Right lobe of liver (tissue), 4 donors: ENCODE measurements at regions not wholly inside any gene's neighbourhood (a gene's known extent, or its start where the extent isn't known, plus 50 kb on each side); places are given as distances from the start of the nearest gene placed in this dataset.

ENCODE experiments used
- CTCF ChIP-seq, 4 donors: fragments of 200-600 bp in 3 of 4; fragments of 450-650 bp in 1 of 4; IDR thresholded peaks; one replicate each; pipeline versions ENCODE4 v1.5.1 to v1.8.0; 2016 to 2022; ENCODE audit warnings: antibody characterized with exemption in 4 of 4, mild to moderate bottlenecking in 2 of 4
- POLR2A ChIP-seq: fragments of 450-650 bp; IDR thresholded peaks from one replicate; pipeline ENCODE4 v1.6.1; 2017; ENCODE audit warnings: antibody characterized with exemption, mild to moderate bottlenecking
- donor health status: DM: no; HTN: no; CAD: no.
- donor health status: DM: no; HTN: no; CAD: no.
- donor health status: DM: no; HTN: yes; CAD: no.

GRCh38 chr2:225275443-225275842 lies 124.1 kb upstream of the NYAP2 start:
- TF ChIP-seq CTCF (IDR thresholded peaks at IDR 0.05) = no peak
- no peak for TF ChIP-seq POLR2A
